HCT116 (cell line): ENCODE measurements at regions not wholly inside any gene's neighbourhood (a gene's known extent, or its start where the extent isn't known, plus 50 kb on each side); places are given as distances from the start of the nearest gene placed in this dataset.
"Not testable (repeated sequence)": the region's sequence is repeated elsewhere in the genome, so short reads cannot be mapped to it uniquely, and the experiment has no call there.

Experiments used
- CEBPB ChIP-seq: IDR thresholded peaks from 2 replicates; pipeline ENCODE4 v1.6.1; 2012; ENCODE audit warnings: low read depth
- POLR2A ChIP-seq: IDR thresholded peaks from 2 replicates; pipeline ENCODE4 v1.7.0; 2011; ENCODE audit warnings: borderline replicate concordance; ENCODE audit not compliant: insufficient read depth, insufficient read length; ENCODE audit errors: extremely low read depth
- RAD21 ChIP-seq: IDR thresholded peaks from 2 replicates; pipeline ENCODE4 v1.6.1; 2012; ENCODE audit warnings: low read depth, mild to moderate bottlenecking
- ZFX ChIP-seq: fragments of 450-650 bp; IDR thresholded peaks from 2 replicates; pipeline ENCODE4 v1.6.1; 2017

DNA sequence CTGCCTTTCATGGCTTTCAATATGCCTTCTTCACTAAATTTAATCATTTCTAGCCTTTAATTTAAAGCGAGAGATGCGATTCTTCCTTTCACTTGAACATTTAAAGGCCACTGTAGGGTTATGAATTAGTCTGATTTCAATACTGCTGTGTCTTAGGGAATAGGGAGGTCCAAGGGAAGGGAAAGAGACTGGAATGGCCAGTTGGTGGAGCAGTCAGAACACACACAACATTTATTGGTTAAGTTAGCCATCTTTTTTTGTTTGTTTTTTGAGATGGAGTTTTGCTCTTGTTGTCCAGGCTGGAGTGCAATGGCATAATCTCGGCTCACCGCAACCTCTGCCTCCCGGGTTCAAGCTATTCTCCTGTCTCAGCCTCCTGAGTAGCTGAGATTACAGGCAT is 662.5 kb upstream of the LUZP2 start:
- not testable (repeated sequence) for TF ChIP-seq RAD21, CEBPB, POLR2A, ZFX
